ENCODE measurements at regions not wholly inside any gene's neighbourhood (a gene's known extent, or its start where the extent isn't known, plus 50 kb on each side); places are given as distances from the start of the nearest gene placed in this dataset.
A peak's percentile ranks its signal among the peaks of the same experiment; 100 is the strongest.

DNA sequence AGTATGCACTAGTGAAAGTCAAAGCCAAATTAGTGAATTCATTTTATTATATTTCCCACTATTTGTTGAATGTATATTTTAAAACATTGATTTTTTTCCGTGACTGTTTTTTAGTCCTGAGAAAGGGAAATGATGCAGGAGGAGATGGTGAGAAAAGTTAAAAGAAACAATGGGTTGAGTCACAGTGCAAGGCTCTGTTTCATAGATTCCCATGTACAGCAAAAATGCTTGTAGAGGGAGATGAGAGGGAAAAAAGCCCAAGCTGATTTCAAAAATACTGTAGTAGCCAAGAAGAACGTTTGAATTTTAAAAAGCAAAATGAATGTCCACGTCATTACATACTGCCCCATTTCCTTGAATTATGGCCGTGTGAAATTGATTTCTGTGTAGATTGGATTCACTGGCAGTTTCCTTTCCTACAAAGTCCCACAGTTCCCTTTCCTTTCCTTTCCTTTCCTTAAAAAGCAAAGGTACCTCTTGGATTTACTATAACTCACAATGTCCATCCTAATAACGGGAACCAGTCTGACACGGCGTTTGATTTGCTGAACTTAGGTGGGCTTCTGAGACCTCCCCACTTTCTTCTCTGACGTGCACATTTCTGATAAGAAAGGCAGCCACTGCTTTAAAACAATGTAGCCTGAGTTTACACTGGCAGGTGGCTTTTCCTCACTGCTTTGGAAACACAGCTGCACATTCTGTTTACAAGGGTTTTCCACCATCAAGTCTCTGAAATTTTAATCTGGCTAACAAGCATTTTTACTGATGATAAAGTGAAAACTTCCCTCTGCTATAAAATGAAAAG, 63.7 kb downstream of the SPCS3 start:
- no peak for DNase-seq (ENCODE audit: low read depth)
- H3K4me3 ChIP-seq (ENCODE audit: control insufficient read depth, low read depth, low read length): no peak overlapping the region
- TF ChIP-seq, protein P1, sequence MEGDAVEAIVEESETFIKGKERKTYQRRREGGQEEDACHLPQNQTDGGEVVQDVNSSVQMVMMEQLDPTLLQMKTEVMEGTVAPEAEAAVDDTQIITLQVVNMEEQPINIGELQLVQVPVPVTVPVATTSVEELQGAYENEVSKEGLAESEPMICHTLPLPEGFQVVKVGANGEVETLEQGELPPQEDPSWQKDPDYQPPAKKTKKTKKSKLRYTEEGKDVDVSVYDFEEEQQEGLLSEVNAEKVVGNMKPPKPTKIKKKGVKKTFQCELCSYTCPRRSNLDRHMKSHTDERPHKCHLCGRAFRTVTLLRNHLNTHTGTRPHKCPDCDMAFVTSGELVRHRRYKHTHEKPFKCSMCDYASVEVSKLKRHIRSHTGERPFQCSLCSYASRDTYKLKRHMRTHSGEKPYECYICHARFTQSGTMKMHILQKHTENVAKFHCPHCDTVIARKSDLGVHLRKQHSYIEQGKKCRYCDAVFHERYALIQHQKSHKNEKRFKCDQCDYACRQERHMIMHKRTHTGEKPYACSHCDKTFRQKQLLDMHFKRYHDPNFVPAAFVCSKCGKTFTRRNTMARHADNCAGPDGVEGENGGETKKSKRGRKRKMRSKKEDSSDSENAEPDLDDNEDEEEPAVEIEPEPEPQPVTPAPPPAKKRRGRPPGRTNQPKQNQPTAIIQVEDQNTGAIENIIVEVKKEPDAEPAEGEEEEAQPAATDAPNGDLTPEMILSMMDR (IDR thresholded peaks at IDR 0.05; ENCODE audit: control insufficient read depth, insufficient read depth, low read depth, low read length, missing control alignments): no peak

DNA sequence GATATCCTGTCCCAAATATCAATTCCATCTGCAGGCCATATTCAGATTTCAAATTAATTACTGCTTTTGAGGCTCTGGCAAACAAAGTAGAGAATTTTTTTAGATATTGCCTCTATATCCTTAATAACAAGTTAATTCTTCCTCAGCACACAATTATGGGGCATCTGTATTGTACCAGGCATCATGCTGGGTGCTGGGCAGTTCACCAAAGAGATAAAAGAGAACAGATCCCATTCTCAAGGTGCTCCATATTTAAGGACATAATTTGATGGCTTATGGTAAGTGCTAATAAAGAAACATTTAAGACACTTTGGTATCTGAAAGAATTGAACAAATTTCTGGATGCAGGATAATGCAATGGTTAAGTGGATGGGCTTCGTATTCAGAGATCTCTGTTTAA, 65.8 kb downstream of the SPCS3 start:
- TF ChIP-seq, protein P1 (IDR thresholded peaks at IDR 0.05; ENCODE audit: control insufficient read depth, insufficient read depth, low read depth, low read length, missing control alignments): no peak
- no peak for DNase-seq (ENCODE audit: low read depth)
- H3K4me3 ChIP-seq (ENCODE audit: control insufficient read depth, low read depth, low read length): no peak overlapping the region

DNA sequence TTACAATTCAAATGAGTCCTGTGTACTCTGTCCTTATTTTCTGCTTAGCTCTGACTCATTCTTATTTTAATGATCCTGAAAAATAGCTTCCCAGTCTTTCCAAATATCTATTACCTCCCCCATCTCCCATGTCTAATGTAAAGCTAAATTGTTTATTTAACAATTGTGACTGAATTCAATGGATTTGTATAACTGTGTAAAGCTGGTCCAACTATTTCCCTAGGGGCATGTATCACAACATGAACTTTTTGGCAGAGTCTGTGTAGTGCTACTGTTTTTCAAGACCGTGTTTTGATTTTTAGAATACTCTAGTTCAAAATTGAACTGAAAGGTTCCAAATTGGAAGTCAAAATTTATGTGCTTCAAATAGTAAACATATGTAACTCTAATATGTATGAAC, 67.8 kb downstream of the SPCS3 start:
- DNase-seq (ENCODE audit: low read depth): no peak
- TF ChIP-seq, protein P1 (IDR thresholded peaks at IDR 0.05; ENCODE audit: control insufficient read depth, insufficient read depth, low read depth, low read length, missing control alignments): no peak
- no peak overlapping the region for H3K4me3 ChIP-seq (ENCODE audit: control insufficient read depth, low read depth, low read length)

DNA sequence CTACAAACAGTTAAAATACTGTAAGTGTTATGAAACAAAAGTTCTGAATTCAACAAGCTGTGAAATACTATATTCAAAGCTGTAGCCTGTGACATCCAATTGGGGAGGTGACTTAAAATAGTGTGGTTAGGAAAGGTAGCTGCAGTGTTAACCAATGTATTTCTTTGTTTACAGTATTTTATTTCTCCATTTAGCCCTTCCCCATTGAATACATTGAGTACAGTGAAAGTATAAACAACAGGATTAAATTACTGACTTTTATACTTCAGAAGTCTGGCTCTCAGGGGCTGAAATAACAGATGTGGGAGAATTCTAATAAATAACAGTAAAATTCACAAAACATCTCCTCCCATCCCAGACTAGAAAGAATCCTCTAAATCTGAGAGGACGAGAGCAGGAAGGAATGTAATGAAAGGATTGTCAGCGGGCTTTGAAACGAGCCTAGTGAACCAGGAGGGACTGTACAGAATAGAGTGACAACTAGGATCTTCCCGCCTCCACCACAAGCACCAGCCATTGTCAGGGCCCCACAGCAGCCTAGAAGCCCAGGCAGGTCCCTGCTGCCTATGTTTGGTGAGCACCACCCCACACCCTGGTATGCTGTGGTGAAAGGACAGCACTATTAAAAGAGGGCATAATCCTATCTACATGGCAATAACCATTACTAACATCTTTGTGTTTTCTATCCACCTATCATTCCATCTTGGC, 73.7 kb downstream of the SPCS3 start:
- no peak overlapping the region for H3K4me3 ChIP-seq (ENCODE audit: control insufficient read depth, low read depth, low read length)
- no peak for DNase-seq (ENCODE audit: low read depth)
- TF ChIP-seq, protein P1 (IDR thresholded peaks at IDR 0.05; ENCODE audit: control insufficient read depth, insufficient read depth, low read depth, low read length, missing control alignments): no peak

DNA sequence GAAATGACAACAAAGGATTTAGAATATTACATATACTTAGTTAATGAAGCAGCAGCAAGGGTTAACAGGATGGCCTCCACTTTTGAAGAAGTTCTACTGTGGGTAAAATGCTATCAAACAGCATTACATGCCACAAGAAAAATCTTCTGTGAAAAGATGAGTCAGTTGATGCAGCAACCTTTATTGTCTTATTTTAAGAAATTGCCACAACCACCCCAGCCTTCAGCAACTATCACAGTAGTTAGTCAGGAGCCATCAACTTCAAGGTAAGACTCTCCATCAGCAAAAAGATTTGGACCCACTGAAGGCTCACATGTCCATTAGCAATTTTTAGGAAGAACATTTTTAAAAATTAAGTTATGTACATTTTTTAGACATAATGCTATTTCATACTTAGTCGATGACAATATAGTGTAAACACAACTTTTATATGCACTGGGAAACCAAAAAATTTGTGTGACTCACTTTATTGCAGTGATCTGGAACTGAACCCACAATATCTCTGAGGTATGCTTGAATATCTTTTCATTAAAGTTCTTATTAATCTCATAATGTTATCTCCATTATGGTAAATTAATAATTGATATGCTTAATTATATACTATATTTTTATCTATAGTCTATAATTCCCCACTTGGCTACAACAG, 81.2 kb downstream of the SPCS3 start:
- H3K4me3 ChIP-seq (ENCODE audit: control insufficient read depth, low read depth, low read length): no peak overlapping the region
- TF ChIP-seq, protein P1 (IDR thresholded peaks at IDR 0.05; ENCODE audit: control insufficient read depth, insufficient read depth, low read depth, low read length, missing control alignments): no peak
- peak; percentile 68 for DNase-seq (ENCODE audit: low read depth)

DNA sequence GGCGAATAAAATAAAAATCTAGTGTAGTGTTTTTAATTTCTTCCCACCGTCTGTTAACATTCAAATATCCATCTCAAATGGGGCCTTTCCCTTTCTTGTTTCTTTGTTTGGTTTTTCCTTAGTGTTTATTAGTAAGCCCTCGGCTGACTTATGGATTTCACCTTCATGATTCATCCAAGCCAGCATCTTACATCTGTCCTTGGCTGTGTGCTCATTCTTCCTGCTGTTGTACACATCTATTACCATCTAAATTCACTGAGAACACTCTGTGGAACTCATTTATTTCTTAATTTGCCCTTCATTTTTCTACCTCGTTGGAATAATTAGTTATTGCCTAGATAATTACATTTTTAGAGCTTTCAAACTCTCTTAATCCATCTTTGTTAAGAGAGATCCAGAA, 84.9 kb downstream of the SPCS3 start:
- peak; percentile 27 for DNase-seq (ENCODE audit: low read depth)

More for the DNA sequence above, 84.9 kb downstream of the SPCS3 start:
- H3K4me3 ChIP-seq (ENCODE audit: control insufficient read depth, low read depth, low read length): no peak overlapping the region
- TF ChIP-seq, protein P1 (IDR thresholded peaks at IDR 0.05; ENCODE audit: control insufficient read depth, insufficient read depth, low read depth, low read length, missing control alignments): no peak
